ENCODE measurements at regions not wholly inside any gene's neighbourhood (a gene's known extent, or its start where the extent isn't known, plus 50 kb on each side); places are given as distances from the start of the nearest gene placed in this dataset.

DNA sequence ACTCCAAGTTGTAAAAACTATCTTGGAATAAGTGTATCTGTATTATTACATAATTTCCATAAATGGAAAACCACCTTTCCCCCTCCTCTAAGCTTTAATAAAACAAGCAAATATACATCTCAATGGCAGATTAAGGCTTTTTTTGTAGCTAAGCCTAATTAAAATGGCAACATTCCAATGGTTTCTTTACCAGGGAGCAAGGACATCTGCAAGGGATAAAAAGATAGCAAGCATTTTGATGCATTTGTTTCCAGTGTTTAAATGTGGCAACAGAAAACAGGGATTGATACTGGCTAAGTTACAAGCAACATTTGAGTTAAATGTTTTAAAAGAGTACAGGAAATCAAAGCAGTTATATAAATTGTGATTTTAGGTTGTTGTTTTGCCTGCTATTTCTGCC lies 1012.7 kb downstream of the ADGRL2 start:
- Histone ChIP-seq H3K27me3 (ENCODE audit: control insufficient read depth, low read length) (no peaks in the 10 kb centered on the region), H4K20me1 (ENCODE audit: control insufficient read depth, insufficient read depth, low read depth, low read length) (no peaks in the 10 kb centered on the region), H3K27ac (ENCODE audit: low read depth, low read length) (no peak overlapping the region), H3K4me3 (ENCODE audit: low read length) (no peak overlapping the region), H3K9me3 (ENCODE audit: control insufficient read depth, insufficient read depth, low read length) (no peaks in the 10 kb centered on the region; the same call in 1 of the 2 replicates), H3K36me3 (ENCODE audit: control insufficient read depth, low read length) (no peaks in the 10 kb centered on the region), H3F3A (ENCODE audit: control insufficient read depth, insufficient read depth) (no peaks in the 10 kb centered on the region), H3K79me2 (ENCODE audit: control insufficient read depth, low read length) (no peaks in the 10 kb centered on the region), H3K4me1 (ENCODE audit: control insufficient read depth, low read length) (no peaks in the 10 kb centered on the region), H3K9me2 (replicated peaks; ENCODE audit: control insufficient read depth, low read length) (no peaks in the 10 kb centered on the region), H3K4me2 (ENCODE audit: low read length) (no peak overlapping the region)
- no peak for TF ChIP-seq EZH2phosphoT487 (IDR thresholded peaks at IDR 0.05; ENCODE audit: borderline replicate concordance, low read length)
- TF ChIP-seq, protein P1, sequence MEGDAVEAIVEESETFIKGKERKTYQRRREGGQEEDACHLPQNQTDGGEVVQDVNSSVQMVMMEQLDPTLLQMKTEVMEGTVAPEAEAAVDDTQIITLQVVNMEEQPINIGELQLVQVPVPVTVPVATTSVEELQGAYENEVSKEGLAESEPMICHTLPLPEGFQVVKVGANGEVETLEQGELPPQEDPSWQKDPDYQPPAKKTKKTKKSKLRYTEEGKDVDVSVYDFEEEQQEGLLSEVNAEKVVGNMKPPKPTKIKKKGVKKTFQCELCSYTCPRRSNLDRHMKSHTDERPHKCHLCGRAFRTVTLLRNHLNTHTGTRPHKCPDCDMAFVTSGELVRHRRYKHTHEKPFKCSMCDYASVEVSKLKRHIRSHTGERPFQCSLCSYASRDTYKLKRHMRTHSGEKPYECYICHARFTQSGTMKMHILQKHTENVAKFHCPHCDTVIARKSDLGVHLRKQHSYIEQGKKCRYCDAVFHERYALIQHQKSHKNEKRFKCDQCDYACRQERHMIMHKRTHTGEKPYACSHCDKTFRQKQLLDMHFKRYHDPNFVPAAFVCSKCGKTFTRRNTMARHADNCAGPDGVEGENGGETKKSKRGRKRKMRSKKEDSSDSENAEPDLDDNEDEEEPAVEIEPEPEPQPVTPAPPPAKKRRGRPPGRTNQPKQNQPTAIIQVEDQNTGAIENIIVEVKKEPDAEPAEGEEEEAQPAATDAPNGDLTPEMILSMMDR (IDR thresholded peaks at IDR 0.05; ENCODE audit: low read depth, low read length, poor library complexity, severe bottlenecking) = no peak

DNA sequence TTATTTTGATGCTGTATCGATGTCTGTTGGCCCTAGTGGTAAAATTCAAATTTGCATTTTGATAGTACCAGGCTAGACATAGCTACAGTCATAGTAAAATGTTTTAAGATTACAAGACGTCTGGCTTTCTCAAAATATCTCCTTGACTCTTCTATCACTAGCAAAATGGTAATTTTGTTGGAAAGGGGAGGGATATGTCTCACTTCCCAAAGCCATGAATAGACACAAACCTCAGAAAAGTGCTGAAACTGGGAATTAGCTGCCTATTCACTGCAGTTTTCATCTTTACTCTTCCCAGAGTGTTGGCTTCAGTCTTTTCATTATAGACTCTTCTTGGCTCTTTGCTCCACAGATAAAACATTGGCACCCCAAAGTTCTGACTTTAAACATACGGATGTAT lies 1009.9 kb downstream of the ADGRL2 start:
- Histone ChIP-seq H3K36me3 (ENCODE audit: control insufficient read depth, low read length) (no peaks in the 10 kb centered on the region), H3K27me3 (ENCODE audit: control insufficient read depth, low read length) (no peaks in the 10 kb centered on the region), H3K27ac (ENCODE audit: low read depth, low read length) (no peak overlapping the region), H4K20me1 (ENCODE audit: control insufficient read depth, insufficient read depth, low read depth, low read length) (no peaks in the 10 kb centered on the region), H3K79me2 (ENCODE audit: control insufficient read depth, low read length) (no peaks in the 10 kb centered on the region), H3K4me2 (ENCODE audit: low read length) (no peak overlapping the region), H3K4me1 (ENCODE audit: control insufficient read depth, low read length) (no peaks in the 10 kb centered on the region), H3K4me3 (ENCODE audit: low read length) (no peak overlapping the region), H3F3A (ENCODE audit: control insufficient read depth, insufficient read depth) (no peaks in the 10 kb centered on the region), H3K9me2 (replicated peaks; ENCODE audit: control insufficient read depth, low read length) (no peaks in the 10 kb centered on the region), H3K9me3 (ENCODE audit: control insufficient read depth, insufficient read depth, low read length) (no peaks in the 10 kb centered on the region)
- TF ChIP-seq, protein P1 (IDR thresholded peaks at IDR 0.05; ENCODE audit: low read depth, low read length, poor library complexity, severe bottlenecking) = no peak
- no peak for TF ChIP-seq EZH2phosphoT487 (IDR thresholded peaks at IDR 0.05; ENCODE audit: borderline replicate concordance, low read length)

DNA sequence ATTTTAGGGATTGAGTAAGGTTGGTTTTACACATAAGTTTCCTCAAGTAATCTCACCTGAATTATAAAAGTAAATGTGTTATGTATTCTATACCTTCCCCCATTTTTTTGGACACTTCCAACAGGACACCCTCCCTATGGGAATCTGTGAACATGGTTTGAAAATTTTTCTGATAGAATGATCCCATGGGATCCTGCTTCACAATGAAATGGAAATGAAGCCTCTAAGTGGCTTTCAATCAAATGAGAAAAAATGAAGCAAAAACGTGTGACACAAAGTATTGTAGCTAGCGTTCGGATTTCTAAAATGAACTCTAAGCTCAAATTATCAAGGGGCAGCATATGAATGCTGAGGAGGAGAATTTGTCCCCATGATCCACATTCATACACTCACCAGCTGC lies 1006.8 kb downstream of the ADGRL2 start:
- Histone ChIP-seq H3K4me1 (ENCODE audit: control insufficient read depth, low read length) (no peaks in the 10 kb centered on the region), H3K27me3 (ENCODE audit: control insufficient read depth, low read length) (no peaks in the 10 kb centered on the region), H3K9me2 (replicated peaks; ENCODE audit: control insufficient read depth, low read length) (no peaks in the 10 kb centered on the region), H3F3A (ENCODE audit: control insufficient read depth, insufficient read depth) (no peaks in the 10 kb centered on the region), H3K4me3 (ENCODE audit: low read length) (no peak overlapping the region), H3K79me2 (ENCODE audit: control insufficient read depth, low read length) (no peaks in the 10 kb centered on the region), H4K20me1 (ENCODE audit: control insufficient read depth, insufficient read depth, low read depth, low read length) (no peaks in the 10 kb centered on the region), H3K27ac (ENCODE audit: low read depth, low read length) (no peak overlapping the region), H3K4me2 (ENCODE audit: low read length) (no peak overlapping the region), H3K36me3 (ENCODE audit: control insufficient read depth, low read length) (no peaks in the 10 kb centered on the region), H3K9me3 (ENCODE audit: control insufficient read depth, insufficient read depth, low read length) (no peaks in the 10 kb centered on the region)
- TF ChIP-seq, protein P1 (IDR thresholded peaks at IDR 0.05; ENCODE audit: low read depth, low read length, poor library complexity, severe bottlenecking) = no peak
- no peak for TF ChIP-seq EZH2phosphoT487 (IDR thresholded peaks at IDR 0.05; ENCODE audit: borderline replicate concordance, low read length)

DNA sequence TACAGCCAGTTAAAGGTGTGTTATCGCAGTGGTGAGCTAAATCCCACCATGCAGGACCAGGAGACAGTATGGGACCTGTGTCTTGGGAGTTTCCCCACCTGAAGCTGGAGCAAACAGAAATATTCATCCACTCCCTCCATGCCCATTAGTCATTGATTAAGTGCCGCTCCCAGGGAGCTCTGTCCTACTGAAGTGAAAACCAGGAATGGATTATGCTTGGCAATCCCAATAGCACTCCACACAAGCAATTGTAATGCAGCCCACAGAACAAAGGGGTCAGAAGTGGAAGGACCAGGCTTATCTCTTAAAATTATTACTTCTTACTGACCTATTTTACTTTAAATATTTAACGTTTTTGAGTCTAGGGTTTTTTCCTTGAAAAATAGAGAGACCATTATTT lies 1005.4 kb downstream of the ADGRL2 start:
- Histone ChIP-seq H3K4me2 (ENCODE audit: low read length) (no peak overlapping the region), H3K9me3 (ENCODE audit: control insufficient read depth, insufficient read depth, low read length) (no peaks in the 10 kb centered on the region), H3K27ac (ENCODE audit: low read depth, low read length) (no peak overlapping the region), H3K27me3 (ENCODE audit: control insufficient read depth, low read length) (no peaks in the 10 kb centered on the region), H3K36me3 (ENCODE audit: control insufficient read depth, low read length) (no peaks in the 10 kb centered on the region), H4K20me1 (ENCODE audit: control insufficient read depth, insufficient read depth, low read depth, low read length) (no peaks in the 10 kb centered on the region), H3K9me2 (replicated peaks; ENCODE audit: control insufficient read depth, low read length) (no peaks in the 10 kb centered on the region), H3K4me3 (ENCODE audit: low read length) (no peak overlapping the region), H3K4me1 (ENCODE audit: control insufficient read depth, low read length) (no peaks in the 10 kb centered on the region), H3F3A (ENCODE audit: control insufficient read depth, insufficient read depth) (no peaks in the 10 kb centered on the region), H3K79me2 (ENCODE audit: control insufficient read depth, low read length) (no peaks in the 10 kb centered on the region)
- no peak for TF ChIP-seq EZH2phosphoT487 (IDR thresholded peaks at IDR 0.05; ENCODE audit: borderline replicate concordance, low read length)
- TF ChIP-seq, protein P1 (IDR thresholded peaks at IDR 0.05; ENCODE audit: low read depth, low read length, poor library complexity, severe bottlenecking) = no peak
